ENCODE measurements at regions not wholly inside any gene's neighbourhood (a gene's known extent, or its start where the extent isn't known, plus 50 kb on each side); places are given as distances from the start of the nearest gene placed in this dataset.

GRCh38 chr16:48479329-48479728 is 94.1 kb upstream of the SIAH1 start:
- H3K36me3 ChIP-seq (ENCODE audit: insufficient read depth) = no peaks in the 10 kb centered on the region
- no peak overlapping the region for H3K9ac ChIP-seq
- no peaks in the 10 kb centered on the region for H3K79me2 ChIP-seq (ENCODE audit: insufficient read depth, low read depth)
- no peak for TF ChIP-seq CTCF (conservative IDR thresholded peaks at IDR 0.05; ENCODE audit: low read depth, low read length)
- no peak overlapping the region for H3K27ac ChIP-seq
- H3K27me3 ChIP-seq (ENCODE audit: insufficient read depth, low read depth) = no peaks in the 10 kb centered on the region
- no peaks in the 10 kb centered on the region for H3K4me1 ChIP-seq (ENCODE audit: low read depth, poor library complexity, severe bottlenecking)
- no peak overlapping the region for H3K4me3 ChIP-seq (IDR thresholded peaks at IDR 0.05; ENCODE audit: insufficient read depth, low read depth, low read length)
- H4K20me1 ChIP-seq (ENCODE audit: insufficient read depth) = no peaks in the 10 kb centered on the region
- no peak overlapping the region for H3K4me2 ChIP-seq
- no peak overlapping the region for H2AFZ ChIP-seq (ENCODE audit: low read depth)

- H3K4me2 ChIP-seq = no peak overlapping the region
- no peaks in the 10 kb centered on the region for H3K27me3 ChIP-seq (ENCODE audit: insufficient read depth, low read depth)
- H3K27ac ChIP-seq = no peak overlapping the region
- no peaks in the 10 kb centered on the region for H3K36me3 ChIP-seq (ENCODE audit: insufficient read depth)
- H2AFZ ChIP-seq (ENCODE audit: low read depth) = no peak overlapping the region
- no peaks in the 10 kb centered on the region for H3K79me2 ChIP-seq (ENCODE audit: insufficient read depth, low read depth)
- no peaks in the 10 kb centered on the region for H4K20me1 ChIP-seq (ENCODE audit: insufficient read depth)
- H3K4me3 ChIP-seq (IDR thresholded peaks at IDR 0.05; ENCODE audit: insufficient read depth, low read depth, low read length) = no peak overlapping the region
- no peak for TF ChIP-seq CTCF (conservative IDR thresholded peaks at IDR 0.05; ENCODE audit: low read depth, low read length)
- no peak overlapping the region for H3K9ac ChIP-seq
- no peaks in the 10 kb centered on the region for H3K4me1 ChIP-seq (ENCODE audit: low read depth, poor library complexity, severe bottlenecking)
These were observed 93.2 kb upstream of the SIAH1 start for GRCh38 chr16:48478393-48478792.

GRCh38 chr16:48471435-48471834 is 86.2 kb upstream of the SIAH1 start:
- Histone ChIP-seq H3K36me3 (ENCODE audit: insufficient read depth) (no peaks in the 10 kb centered on the region), H4K20me1 (ENCODE audit: insufficient read depth) (no peaks in the 10 kb centered on the region), H3K27ac (no peak overlapping the region), H3K27me3 (ENCODE audit: insufficient read depth, low read depth) (no peaks in the 10 kb centered on the region), H3K4me1 (ENCODE audit: low read depth, poor library complexity, severe bottlenecking) (no peaks in the 10 kb centered on the region), H3K4me3 (IDR thresholded peaks at IDR 0.05; ENCODE audit: insufficient read depth, low read depth, low read length) (no peak overlapping the region), H3K4me2 (no peak overlapping the region), H3K9ac (no peak overlapping the region), H3K79me2 (ENCODE audit: insufficient read depth, low read depth) (no peaks in the 10 kb centered on the region), H2AFZ (ENCODE audit: low read depth) (no peak overlapping the region)
- no peak for TF ChIP-seq CTCF (conservative IDR thresholded peaks at IDR 0.05; ENCODE audit: low read depth, low read length)

- no peaks in the 10 kb centered on the region for H3K36me3 ChIP-seq (ENCODE audit: insufficient read depth)
- no peaks in the 10 kb centered on the region for H4K20me1 ChIP-seq (ENCODE audit: insufficient read depth)
- no peak overlapping the region for H3K9ac ChIP-seq
- no peak overlapping the region for H2AFZ ChIP-seq (ENCODE audit: low read depth)
- no peaks in the 10 kb centered on the region for H3K27me3 ChIP-seq (ENCODE audit: insufficient read depth, low read depth)
- no peak overlapping the region for H3K4me3 ChIP-seq (IDR thresholded peaks at IDR 0.05; ENCODE audit: insufficient read depth, low read depth, low read length)
- no peak for TF ChIP-seq CTCF (conservative IDR thresholded peaks at IDR 0.05; ENCODE audit: low read depth, low read length)
- no peaks in the 10 kb centered on the region for H3K79me2 ChIP-seq (ENCODE audit: insufficient read depth, low read depth)
- no peak overlapping the region for H3K4me2 ChIP-seq
- peaks cover 25% of the 10 kb centered on the region for H3K4me1 ChIP-seq (ENCODE audit: low read depth, poor library complexity, severe bottlenecking)
- no peak overlapping the region for H3K27ac ChIP-seq
These were observed 77.0 kb upstream of the SIAH1 start for GRCh38 chr16:48462106-48462740.

Data from KMS-11 (cell line).